Daoy (cell line): ENCODE measurements at regions not wholly inside any gene's neighbourhood (a gene's known extent, or its start where the extent isn't known, plus 50 kb on each side); places are given as distances from the start of the nearest gene placed in this dataset.

Source experiments
- DNase-seq: peaks from one replicate; pipeline ENCODE4 v3.0.0-alpha.2; 2015; ENCODE audit warnings: low read depth

DNA sequence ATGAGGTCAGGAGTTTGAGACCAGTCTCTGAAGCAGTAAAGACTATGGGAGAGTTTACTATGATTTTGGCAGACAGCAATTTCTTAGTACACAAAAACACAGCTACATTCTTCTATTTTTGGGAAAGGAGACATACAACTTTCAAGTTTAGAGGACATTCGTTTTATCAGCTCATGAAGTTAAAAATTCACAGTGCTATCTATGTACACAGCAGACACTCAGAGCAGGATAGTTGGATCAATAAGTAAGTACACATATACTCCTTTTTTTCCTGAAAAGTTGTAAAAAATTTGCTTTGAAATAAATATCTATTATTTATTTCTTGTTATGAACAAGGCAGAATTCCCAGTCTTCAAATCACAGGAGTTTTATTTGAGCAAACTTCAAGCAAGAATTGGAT, 159.7 kb downstream of the SERPINI1 start:
- DNase-seq = no peak

DNA sequence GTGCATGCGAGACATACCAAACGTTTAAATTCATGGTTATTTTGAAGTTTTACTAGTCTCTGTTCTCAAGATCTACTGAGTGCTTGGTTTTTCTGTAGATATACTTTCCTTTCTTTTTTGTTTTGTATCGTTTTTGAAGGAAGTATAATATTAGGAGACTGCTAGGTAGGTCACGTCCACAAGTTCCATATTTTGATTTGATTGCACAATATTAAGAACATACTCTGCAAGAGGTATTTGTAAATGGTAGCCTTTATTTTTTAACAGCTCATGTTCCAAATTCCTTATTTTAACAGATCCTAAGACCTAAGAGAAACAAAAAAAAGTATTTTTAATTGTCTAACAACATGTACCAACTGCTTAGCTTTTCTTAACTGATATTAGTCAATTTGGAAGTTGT, 156.7 kb downstream of the SERPINI1 start:
- no peak for DNase-seq

DNA sequence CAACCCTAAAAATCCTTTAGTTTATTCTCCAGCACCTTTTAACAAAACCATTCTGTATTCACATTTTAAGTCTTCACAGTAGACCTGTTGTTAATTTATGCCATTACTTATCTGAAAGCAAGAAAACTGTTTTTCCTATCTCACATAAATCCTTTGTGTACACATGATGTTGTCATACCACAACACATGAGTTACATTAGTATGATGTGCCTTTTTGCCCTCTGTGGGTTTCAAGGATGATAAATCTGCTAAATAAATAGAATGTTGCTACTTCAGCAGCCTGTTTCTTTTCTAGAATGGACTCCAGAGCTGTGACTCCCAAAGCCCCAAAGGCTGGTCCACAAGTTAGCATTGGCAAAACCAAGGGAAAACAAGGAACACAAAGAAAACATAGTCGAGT, 151.6 kb downstream of the SERPINI1 start:
- DNase-seq = peak; percentile 17

DNA sequence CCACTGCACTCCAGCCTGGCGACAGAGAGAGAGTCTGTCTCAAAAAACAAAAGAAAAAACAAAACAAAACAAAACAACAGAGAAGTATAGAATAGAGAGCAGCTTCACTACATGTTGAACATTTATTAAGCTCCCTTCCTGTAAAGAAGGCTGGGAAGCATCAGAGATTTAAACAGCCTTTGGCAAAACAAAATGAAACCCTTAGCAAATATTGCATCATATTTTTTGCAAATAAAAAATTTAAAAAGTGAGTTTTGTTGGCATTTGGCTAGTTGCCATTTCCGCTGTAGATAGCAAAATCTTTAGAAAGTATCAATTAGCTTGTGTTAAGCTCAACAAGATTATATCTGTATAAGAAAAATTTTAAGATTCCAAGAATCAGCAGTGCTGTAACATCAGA, 151.2 kb downstream of the SERPINI1 start:
- DNase-seq = no peak

DNA sequence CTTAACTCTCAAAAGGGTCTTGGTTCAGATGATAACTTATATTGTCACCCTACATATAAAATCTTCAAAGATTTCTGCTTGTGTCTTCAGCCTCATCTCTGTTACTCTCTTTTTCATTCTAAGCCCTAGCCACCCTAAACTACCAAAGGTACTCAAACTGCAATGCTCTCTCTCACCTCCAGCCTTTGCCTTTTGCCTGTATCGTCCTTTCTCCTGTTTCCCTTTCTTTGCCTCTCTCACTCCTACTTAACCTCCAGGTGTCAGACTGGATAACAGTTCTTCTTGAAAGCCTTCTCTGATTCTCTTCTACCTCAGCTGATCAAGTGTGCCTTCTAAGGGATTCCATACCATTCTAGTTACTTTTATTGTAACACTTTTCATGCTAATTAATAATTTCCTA, 149.8 kb downstream of the SERPINI1 start:
- DNase-seq = no peak

DNA sequence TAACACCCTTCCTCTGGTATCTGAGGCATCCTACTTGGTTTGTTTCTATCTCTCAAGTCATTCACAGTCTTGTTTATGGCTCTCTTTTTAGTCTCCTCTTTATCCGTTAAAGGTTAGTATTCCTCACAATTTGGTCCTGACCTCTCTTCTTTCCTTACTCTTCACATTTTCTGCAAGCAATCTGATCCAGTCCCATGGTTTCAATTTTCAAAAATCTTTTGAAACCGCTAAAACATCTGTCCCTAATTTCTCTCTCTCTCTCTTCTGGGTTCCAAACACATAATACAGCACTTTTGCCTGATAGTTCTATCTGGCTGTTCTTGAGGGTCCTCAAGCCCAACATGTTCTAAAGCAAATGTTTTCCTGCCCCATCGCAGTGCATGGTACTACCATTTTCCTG, 149.0 kb downstream of the SERPINI1 start:
- DNase-seq = no peak

DNA sequence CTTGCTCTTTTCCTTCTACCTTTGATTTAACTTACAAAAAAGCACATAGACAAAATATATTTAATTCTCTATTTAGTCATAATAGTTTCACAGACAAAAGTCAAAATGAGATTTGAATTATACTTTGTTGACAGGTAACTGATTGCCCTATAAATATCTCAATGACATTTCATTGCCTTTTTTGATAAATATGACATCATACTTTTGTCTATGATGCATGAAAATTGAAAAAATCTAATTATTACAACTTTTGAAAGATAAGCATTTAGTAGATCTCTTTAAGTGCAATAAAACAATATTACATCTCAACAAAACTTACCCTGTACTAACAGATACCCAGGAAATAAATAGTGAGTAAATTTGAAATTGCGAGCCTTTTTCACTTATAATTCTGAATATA, 147.9 kb downstream of the SERPINI1 start:
- no peak for DNase-seq

DNA sequence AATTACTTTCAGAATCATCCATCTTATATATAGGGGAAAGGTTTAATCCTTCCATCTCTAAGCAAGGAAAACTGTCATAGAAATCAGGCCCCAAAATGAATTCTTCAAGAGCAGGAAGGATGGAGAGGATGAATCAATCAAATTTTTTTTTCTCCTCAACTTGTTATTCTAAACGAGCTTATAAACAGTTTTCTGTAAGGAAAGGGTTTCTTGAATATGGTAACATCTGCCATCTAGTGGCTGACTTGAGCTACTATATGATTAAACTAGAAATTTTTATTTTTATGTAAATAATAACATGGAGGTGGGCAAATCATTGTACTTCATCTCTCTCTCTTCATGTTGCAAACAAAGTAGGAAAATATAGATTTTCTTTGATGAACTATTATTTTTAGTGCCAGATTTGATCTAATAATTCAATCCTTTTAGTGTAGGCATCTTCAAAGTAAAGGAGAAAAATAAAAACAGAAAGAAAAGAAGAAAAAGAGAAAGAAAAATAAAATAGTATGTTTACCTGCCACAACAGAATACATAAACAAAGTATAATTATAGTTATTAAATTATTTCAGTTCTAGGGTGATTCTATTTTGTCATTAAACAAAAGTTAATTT, 146.6 kb downstream of the SERPINI1 start:
- peak; percentile 32 for DNase-seq

DNA sequence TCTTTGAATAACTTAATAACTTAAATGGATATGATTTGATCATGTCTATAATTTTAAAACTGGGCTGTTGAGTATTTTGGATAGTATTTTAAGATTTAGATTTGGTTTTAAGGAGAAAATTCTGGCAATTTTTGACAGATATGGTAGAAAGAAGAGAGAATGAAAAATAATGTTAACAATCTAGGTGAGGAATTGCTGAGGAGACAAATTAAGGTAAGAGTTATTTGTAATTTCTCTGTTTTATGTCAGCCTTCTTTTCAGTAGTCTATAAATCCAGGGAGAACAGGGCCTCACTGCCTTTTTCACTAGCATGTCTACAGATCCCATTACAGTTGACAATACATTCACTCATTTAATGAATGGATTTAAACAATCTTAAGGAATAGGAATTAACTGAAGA, 144.7 kb downstream of the SERPINI1 start:
- no peak for DNase-seq

DNA sequence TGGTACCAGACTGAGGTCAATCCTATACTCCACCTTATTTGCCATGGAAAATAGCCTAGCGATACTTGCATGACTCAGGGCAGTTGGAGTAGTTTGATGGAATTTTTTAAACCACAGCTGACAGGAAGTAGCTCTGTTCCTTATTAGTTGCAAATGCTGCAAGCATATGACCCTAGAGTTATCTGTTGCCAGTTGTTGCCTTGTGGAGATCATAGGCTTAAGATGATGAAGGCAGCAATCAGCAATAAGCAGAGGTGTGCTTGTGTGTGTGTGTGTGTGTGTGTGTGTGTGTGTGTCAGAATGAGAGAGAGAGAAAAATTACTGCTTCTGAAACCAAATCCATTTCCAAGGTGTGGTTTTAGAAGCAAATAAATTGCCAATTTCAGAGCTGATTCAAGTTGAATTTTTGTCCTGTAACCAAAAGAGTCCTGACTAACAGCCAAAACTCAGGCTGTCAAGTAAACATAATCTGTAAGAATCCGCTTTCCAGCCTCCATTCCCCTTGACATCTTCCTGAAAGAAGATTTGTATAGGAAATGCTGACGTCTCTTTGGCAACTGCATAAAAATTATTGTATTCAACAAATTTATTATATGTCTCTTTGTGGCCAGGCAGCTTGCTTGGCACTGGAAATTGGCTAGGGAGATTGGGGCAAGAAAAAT, 141.2 kb downstream of the SERPINI1 start:
- DNase-seq = peak; percentile 50
